ENCODE measurements at regions not wholly inside any gene's neighbourhood (a gene's known extent, or its start where the extent isn't known, plus 50 kb on each side); places are given as distances from the start of the nearest gene placed in this dataset.

DNA sequence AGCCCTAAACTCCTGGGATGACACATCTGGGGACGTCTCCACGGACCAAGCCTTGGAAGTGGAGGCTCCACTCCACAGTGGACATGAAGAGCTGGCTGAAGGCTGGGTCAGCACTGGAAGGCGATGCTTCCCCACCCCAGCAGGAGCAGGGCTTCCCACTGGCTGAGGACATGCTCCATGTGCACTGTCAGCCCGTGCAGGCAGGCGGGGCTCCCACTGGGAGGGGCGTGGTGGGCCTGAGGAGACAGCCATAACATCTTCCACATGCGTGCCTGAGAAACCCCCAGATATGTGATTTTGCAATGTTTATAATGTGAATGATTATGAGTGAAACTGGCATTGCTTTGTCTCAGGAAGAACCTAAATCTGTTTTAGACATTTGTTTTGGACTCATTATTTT lies 231.3 kb downstream of the KLF13 start:
- no peak for DNase-seq

DNA sequence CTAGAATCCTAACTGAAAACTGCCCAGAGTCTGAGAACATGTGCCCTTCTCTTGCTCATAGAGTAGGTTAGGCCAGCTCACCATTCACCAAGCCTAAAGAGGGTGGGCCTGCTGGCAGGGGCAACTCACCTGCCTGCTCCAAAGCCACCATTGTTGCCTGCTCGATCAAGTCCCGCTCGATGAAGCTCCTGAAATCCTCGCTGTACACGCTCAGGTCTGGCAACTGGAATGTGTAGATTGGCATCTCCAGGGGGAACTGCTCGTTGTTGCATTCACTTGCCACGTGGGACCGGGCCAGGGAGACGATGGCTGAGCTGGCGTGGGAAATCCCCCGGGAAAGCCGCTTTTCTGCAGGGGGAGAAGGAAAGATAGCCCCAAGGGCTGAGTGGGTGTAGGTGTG lies 232.2 kb downstream of the KLF13 start:
- no peak for DNase-seq

DNA sequence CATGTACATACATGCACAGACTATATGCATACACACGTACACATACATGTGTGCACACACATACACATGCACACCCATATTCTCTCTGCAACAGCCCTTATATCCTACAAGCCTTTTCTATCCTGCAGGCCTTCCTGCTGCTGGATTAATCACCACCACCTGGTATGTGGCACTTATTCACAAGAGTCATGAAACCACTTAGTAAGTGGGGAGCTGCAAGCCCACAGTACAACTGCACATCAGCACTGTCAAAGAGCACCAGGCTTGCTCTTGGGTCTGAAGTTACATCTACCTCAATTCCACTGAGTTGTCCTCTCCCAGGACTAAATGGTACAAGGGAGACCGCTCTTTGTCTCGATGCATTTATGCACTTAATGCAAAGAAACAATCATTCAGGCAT lies 233.2 kb downstream of the KLF13 start:
- DNase-seq = no peak

DNA sequence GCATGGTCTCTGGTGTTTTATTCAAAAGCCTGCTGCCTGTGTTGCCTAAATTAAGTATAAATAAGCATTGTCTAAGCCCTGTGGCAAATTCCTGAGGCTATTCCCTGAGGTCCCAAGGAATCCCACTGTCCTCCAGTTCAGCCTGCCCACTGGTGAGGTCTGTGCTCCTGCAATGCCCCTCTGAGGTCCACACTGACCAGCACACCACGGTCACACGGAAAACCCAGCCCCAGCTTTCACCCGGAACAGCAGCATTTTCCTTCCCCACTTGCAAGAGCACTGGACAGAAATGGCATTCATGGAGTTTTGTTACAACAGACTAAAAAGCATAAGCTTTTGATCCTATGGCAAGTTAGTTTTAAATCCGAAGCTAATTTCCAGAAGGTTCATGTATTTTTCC lies 234.0 kb downstream of the KLF13 start:
- DNase-seq = no peak

DNA sequence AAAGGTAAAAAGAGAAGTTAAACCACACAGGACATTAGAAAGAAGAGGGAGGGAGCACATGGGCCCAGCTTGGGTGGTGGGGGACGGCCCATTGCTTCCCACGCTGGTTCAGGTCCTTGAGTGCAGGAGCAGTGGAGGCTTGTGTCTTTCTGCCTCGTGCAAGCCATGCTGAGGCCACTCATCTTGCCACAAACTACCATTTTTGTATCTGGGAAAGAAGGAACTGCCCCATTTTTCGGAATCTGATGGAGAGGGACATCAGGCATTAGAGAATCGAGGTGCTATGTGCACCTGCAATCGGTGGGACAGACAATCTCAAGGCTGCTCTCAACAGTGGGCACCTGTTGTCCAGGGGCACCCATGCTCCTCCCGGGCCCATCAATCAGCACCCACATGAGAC lies 234.5 kb downstream of the KLF13 start:
- no peak for DNase-seq

DNA sequence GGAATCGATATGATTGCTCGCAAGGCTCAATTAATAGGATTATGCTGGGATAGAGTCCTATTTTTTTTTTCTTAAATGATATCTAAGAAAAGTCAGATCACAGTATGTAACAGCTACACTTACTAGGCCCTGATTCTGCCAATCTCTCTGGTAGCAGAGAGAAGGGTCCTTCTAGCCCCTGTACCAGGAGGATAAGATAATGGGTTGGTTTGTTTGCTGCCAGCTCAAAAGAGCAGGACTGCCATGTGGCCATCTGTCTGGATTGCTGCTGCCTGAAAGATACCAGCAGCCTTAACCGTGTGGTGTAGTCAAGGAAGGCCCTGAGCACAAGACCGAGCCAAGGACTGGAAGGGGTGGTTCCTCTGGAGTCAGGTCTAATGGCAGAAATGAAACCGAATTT lies 236.4 kb downstream of the KLF13 start:
- DNase-seq = no peak

DNA sequence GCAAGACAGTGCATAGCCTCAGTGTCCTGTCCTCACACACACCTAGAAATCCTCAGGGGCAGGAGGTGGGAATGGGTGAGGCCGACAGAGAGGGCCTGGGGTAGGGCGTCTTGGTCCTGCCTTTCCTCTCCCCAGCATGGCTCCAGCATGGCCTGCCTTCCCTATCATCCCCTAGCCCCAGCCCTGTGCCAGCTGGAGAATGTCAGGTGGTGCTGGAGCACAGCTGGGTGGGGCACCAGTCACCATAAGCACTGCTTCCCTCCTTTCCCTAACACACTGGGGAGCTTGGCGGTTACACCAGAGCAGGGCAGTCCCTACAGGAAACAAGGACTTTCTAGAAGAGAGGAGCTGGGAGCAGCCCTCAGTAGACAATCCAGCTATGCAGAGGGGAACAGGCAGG lies 236.8 kb downstream of the KLF13 start:
- DNase-seq = no peak

DNA sequence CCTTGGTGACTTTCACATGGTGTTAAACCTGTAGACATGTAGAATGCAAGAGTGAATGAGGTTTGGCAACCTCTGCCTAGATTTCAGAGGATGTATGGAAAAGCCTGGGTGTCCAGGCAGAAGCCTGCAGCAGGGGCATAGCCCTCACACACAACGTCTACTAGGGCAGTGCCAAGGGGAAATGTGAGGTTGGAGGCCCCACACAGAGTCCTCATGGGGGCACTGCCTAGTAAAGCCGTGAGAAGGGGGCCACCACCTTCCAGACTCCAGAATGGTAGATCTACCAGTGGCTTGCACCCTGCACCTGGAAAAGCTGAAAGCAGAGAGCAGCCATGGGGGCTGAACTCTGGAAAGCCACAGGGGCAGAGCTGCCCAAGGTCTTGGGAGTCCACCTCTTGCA lies 241.2 kb downstream of the KLF13 start:
- DNase-seq = no peak

DNA sequence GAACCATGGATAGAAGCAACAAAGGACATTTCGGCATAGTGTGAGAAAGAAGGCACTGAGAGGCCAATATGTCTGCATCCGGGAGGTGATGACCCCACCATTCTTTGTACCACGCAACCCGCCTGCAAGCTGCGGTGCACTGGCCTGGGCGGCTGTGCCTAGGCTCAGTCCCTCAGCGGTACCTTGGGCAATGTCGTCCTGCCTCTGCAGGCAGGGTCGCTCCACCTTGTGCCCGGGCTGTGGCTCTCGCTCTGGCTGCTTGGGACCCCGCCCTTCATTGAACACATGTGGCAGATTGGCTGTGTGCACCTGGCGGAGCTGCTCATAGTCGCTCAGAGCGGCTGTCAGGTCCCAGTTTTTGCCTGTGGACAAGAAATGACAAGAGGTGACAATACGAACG lies 243.2 kb downstream of the KLF13 start:
- no peak for DNase-seq

DNA sequence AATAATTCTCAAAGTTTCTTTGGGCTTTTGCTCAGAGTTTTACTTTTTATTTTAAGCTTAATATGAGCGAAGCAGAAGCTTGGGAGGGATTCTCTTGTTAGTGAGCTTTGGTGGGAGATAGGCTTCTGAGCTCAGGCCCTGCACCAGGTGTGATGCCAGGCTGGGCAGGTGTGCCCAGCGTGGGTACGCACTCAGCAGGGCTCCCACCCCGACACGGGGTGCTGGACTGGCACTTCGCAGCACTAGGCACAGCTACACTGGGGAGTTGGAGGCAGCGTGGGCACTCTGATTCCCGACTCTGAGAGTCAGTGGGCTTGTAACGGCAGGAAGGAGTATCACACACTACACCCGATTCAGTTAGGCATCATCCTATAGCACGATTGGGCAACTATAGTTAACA lies 244.0 kb downstream of the KLF13 start:
- DNase-seq = no peak

DNA sequence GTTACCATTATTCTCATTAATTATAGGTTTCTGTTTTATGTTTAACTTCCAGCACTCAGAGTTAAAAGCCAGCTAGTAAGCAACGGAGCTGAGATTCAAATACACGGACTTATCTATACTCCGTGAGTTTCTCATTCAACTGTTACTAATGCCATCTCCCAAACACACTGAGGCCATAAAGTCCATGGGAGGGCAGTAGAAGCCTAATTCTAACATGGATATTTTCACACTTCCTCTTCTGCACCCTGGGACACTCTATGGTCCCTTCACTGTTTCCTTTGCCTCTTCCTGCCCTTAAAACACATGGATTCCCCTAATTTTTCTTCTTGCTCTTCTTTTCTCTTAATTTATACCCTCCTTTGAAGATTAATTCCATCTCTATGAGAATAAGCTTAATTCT lies 245.0 kb downstream of the KLF13 start:
- no peak for DNase-seq

DNA sequence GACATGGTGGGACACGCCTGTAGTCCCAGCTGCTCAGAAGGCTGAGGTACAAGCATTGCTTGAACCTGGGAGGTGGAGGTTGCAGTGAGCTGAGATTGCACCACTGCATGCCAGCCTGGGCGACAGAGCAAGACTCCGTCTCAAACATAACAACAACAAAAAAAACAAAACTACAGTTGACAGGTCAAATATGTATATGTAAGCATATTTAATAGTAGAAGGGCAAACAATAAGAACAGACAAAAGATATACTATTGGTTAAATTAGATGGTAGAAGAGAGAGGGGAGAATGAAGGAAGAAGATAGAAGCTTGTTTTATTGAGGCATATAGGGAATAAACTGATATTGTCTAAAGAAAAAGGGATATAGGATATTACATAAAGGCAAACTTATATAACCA lies 247.1 kb downstream of the KLF13 start:
- DNase-seq = no peak

DNA sequence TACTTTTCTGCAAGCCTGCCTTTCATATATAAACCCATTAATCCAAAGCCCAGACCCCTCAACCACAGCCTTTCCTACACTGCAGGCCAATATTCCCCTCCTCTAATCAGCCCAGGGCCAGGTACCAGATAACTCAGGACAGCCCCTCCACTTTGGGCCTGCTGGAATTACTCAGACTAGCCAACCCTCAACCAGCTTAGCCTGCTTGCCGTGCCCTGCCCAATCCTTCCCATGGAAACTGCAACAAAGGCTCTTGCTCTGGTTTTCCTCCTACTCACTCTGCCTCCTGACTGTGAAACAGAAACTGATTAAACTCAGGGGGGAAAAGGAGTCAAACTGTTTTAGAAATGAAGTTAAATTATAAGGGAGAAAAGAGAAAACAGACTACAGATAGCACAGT lies 248.1 kb downstream of the KLF13 start:
- DNase-seq = no peak

DNA sequence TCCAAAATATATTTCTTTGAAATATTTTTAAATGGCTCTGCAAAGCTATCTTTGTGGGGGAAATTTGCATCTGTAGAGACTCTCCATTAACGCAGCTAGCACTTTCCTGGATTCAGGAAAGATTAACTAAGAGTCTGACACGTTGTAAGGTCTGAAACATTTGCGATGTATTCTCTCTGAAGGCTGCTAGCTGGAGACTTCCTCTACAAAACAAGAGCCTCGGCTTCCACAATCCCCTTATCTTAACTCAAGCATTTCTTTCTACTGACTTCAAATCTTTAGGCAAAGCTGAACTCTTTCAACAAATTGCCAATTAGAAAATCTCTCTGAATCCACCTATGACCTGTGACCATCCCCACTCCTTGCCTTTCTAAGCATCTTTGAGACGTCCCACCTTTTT lies 250.5 kb downstream of the KLF13 start:
- no peak for DNase-seq

DNA sequence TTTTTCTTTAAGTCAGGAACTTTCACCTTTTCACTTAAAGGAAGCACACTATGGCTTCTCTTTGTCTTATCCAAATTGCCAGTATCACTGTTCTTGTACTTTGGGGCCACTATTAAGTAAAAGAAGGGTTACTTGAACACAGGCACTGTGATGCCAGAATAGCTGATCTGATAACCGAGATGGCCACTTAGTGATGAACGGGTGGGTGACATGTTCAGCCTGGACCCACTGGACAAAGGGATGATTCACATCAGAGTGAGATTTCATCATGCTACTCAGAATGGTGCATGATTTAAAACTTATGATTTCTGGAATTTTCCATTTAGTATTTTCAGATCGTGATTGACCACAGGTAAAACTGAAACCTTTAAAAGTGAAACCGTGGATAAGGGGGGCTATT lies 252.6 kb downstream of the KLF13 start:
- no peak for DNase-seq

DNA sequence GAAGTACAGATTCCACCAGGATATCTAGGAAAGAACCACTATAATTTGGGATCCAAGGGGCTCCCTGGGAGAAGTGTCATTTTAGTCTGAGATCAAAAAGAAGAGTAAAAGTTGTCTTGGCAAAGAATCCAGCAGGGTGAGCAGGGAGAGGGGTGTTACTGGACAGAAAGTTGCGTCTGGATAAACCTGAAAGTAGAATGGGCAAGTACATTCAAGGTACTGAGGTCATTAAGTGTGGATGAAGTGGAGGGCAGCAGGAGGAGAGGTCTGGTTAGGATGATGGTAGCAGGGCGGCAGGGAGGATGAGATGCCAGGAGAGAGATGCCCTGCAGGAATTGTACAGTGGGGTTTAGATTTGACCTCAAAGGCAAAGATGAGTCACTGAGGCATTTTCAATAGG lies 253.3 kb downstream of the KLF13 start:
- no peak for DNase-seq

DNA sequence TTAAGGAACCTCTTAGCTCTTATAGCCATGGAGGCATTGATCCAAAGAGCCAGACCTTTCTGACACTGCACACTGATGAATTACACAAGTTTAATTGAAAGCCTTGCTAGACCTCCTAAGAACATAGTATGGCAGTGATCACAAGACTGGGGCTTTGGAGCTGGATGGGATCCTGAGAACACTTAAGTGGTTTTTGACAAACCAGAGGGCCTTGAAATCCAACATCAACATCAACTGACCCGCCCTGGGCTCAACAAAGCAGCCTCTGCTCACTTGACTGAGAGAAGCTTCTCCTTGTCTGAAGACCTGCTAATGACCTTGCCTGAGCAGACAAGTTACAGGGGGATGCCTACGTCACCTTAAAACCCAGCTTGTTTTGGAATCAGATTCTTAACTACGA lies 257.6 kb downstream of the KLF13 start:
- no peak for DNase-seq

DNA sequence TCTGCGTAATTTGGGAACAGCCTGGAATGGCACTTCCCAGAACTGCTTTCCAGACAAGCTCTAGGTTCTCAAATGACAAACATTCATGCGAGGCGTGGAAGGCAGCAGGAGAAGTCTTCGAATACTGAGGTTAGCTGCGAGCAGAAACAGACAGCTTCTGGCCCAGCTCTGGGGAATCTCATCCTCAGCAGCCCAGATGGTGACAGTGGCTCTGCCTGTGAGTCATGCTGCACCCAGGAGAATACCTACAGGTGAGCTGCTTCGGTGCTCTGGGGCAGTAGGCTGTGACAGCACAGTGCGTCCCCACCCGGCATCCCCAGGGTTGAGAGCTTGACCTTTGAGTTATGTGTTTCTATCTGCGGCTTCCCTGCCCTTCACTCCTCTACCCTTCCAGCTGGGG lies 258.6 kb downstream of the KLF13 start:
- no peak for DNase-seq

DNA sequence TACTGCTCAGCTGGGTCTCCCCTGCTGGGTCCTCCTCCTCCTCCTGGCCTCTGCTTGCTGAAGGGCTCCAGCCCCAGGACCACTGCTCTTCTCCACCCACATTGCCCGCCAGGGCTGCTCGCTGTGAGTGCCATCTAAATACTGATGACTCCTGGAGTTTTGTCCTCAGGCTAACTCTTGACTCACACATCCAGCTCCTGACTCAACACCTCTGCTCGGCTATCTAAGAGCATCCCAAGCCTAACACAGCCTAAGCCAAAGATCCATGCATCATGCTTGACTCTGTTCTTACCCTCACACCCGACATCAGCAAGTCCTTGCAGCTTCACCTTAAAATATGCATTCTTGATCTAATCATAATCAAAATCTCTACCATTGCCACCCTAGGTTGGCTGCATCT lies 260.2 kb downstream of the KLF13 start:
- DNase-seq = no peak

DNA sequence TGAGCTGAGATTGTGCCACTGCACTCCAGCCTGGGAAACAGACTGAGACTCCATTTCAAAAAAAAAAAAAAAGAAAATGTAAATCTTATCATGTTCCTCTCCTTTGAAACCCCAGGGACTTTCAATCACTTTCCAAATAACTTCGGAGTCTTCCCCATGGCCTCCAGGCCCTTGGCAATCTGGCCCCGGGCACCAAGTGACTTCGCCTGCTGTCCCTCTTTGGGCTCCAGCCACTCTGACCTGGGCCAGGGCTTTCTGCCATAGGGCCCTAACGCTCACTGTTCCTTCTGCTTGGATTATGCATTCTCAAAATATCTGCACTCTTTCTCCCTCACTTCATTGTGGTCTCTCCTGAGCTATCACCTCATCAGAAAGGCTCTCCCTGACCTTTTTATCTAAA lies 260.9 kb downstream of the KLF13 start:
- no peak for DNase-seq

DNA sequence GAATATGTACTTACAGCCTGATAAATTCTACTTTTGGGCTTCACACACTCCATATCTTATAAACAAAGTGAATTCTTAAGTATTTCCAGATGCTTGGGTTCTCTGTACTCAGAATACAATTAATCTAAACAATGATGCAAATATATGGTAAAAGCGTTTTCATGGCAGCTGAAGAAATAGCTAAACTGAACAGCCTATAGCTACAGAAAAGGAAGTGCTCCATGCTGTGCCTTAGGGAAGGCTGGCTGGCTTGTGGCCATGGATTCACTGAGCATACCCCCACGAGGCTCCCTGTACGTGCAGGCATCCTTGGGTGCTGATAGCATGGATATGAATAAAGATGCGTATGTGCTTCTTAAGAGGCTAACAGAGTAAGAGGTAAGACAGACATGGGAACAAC lies 264.0 kb downstream of the KLF13 start:
- no peak for DNase-seq

DNA sequence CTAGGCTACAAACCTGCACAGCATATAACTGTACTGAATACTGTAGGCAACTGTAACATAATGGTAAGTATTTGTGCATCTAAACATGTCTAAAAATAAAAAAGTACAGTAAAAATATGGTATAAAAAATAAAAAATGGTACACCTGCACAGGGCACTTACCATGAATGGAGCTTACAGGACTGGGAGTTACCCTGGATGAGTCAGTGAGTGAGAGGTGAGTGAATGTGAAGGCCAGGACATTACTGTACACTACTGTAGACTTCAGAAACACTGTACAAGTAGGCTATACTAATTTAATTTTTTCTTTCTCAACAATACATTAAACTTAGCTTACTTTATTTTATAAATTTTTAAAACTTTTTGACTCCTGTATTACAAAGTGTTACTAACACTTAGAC lies 265.3 kb downstream of the KLF13 start:
- DNase-seq = no peak

DNA sequence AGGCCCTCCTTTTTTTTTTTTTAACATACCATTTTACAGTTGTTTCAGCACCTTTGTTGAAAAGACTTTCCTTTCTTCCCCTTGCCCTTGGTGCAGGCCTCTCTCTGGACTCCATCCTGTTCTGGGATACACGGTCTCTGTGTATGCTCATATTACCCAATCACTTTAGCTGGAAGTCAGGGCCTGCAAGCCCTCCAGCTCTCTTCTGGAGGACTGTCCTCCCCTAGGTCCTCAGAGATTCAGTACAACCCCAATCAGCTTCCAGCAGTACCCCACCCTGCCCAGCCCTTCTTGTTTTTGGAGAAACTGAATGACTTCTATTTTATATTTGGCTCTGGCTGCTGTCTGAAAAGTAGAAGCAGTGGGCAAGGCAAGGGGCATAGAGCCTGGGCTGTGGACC lies 270.8 kb downstream of the KLF13 start:
- DNase-seq = no peak

DNA sequence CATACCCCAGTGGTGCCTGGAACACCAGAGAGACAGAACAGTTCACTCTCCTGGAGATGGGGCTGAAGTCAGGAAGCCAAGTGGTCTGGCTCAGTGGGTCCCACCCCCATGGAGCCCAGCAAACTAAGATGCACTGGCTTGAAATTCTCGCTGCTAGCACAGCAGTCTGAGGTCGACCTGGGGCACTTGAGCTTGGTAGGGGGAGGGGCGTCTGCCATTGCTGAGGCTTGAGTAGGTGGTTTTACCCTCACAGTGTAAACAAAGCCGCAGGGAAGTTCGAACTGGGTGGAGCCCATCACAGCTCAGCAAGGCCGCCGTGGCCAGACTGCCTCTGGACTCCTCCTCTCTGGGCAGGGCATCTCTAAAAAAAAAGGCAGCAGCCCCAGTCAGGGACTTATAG lies 272.0 kb downstream of the KLF13 start:
- no peak for DNase-seq

DNA sequence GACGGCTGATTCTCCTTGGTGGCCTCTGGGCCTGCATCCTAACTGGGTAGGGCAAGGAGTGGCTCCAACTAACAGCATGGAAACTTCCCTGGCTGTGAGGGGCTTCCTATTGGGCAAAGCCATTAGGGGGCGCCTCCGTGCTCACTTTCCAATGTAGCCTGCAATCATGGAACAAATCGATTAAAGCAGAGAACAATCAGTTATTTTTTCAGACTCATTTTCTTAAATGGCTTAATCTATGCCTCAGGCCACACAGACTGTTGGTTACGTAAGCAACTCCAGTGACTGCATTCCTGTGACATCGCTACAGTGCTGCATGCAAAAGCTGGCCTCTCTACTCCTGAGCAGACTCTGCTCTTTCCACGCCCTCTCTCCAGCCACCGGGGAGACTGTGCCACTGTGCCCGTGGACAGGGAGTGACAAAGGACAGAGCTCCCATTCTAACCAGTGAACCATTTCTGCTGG lies 278.9 kb downstream of the KLF13 start:
- DNase-seq = no peak

DNA sequence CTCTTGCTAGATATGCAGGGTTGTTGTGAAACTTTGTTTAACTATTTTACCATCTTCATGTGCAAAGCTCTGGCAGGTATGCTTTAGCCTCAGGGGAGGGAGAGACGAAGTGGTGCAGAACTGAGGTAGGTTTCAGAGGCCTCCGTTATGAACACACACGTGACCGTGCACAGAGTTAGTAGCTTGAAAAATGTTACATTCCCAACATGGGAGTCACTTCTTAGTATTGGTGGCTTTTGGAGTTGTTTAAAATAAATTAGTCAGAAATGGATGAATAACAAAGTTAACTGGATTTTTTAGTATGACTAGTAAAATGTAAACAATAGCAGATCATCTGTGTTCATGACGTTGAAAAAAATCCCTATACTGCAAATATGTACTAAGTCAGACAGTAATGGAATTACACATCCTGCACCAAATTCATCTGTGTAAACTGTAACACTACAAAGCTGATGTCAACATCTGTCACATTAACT lies 279.6 kb downstream of the KLF13 start:
- DNase-seq = no peak
